ENCODE measurements at regions not wholly inside any gene's neighbourhood (a gene's known extent, or its start where the extent isn't known, plus 50 kb on each side); places are given as distances from the start of the nearest gene placed in this dataset.
"Not testable (repeated sequence)": the region's sequence is repeated elsewhere in the genome, so short reads cannot be mapped to it uniquely, and the experiment has no call there.

- H3K4me3 ChIP-seq; H3K27ac ChIP-seq; ATAC-seq (replicated peaks in 6 of 8); in situ Hi-C loops (cut with MboI; ENCODE audit: low pct_unique_long_range_greater_than_20kb in 2 of 9, low sequenced_read_pairs in 9 of 9, unreplicated experiment in 9 of 9): not testable (repeated sequence)
- peaks cover 12% of the 10 kb centered on the region in 2 donors for H3K4me1 ChIP-seq (replicated peaks in 1 of 2)
- no CpG with 5 or more reads among the region's 41 CpGs for WGBS, 10 experiments
These were observed 65.2 kb upstream of the DHX40 start for GRCh38 chr17:59500086-59500655.

GRCh38 chr17:59501690-59502089 lies 63.7 kb upstream of the DHX40 start:
- Histone ChIP-seq H3K4me1 (replicated peaks in 1 of 2) (peaks cover 12 to 21% of the 10 kb centered on the region in 2 donors), H3K27ac (no peak overlapping the region), H3K4me3 (no peak overlapping the region)
- in situ Hi-C loops (cut with MboI; ENCODE audit: low pct_unique_long_range_greater_than_20kb in 2 of 9, low sequenced_read_pairs in 9 of 9, unreplicated experiment in 9 of 9) = no loop called here
- WGBS, 10 experiments = 0 to 100% (median 82%) methylated on average over 1 of the region's 1 CpG
- no peak for ATAC-seq (replicated peaks in 6 of 8)

GRCh38 chr17:59502800-59503199 lies 62.6 kb upstream of the DHX40 start:
- peak in 1 of 8 experiments; percentile 58 for ATAC-seq (replicated peaks in 6 of 8)
- Histone ChIP-seq H3K4me3 (no peak overlapping the region), H3K27ac (no peak overlapping the region), H3K4me1 (replicated peaks in 1 of 2) (peaks cover 14 to 31% of the 10 kb centered on the region in 2 donors)
- in situ Hi-C loops (cut with MboI; ENCODE audit: low pct_unique_long_range_greater_than_20kb in 2 of 9, low sequenced_read_pairs in 9 of 9, unreplicated experiment in 9 of 9) = no loop called here

- in situ Hi-C loops (cut with MboI; ENCODE audit: low pct_unique_long_range_greater_than_20kb in 2 of 9, low sequenced_read_pairs in 9 of 9, unreplicated experiment in 9 of 9) = no loop called here
- WGBS, 10 experiments = 0 to 100% (median 68%) methylated on average over 1 to 3 of the region's 3 CpGs; no CpG with 5 or more reads in 2 of the 10 experiments
These were observed 61.9 kb upstream of the DHX40 start for GRCh38 chr17:59503500-59503899.

GRCh38 chr17:59504821-59505220 lies 60.6 kb upstream of the DHX40 start:
- Histone ChIP-seq H3K4me3 (no peak overlapping the region), H3K27ac (no peak overlapping the region)
- ATAC-seq (replicated peaks in 6 of 8) = no peak

More at GRCh38 chr17:59503500-59503899, 61.9 kb upstream of the DHX40 start:
- ATAC-seq (replicated peaks in 6 of 8) = no peak
- Histone ChIP-seq H3K4me3 (no peak overlapping the region), H3K4me1 (replicated peaks in 1 of 2) (peaks cover 14 to 31% of the 10 kb centered on the region in 2 donors), H3K27ac (no peak overlapping the region)

GRCh38 chr17:59505610-59506276 lies 59.7 kb upstream of the DHX40 start:
- peaks cover 7 to 23% of the 10 kb centered on the region in 2 donors for H3K4me1 ChIP-seq (replicated peaks in 1 of 2)
- no peak overlapping the region for H3K27ac ChIP-seq
- ATAC-seq (replicated peaks in 6 of 8) = peak in 5 of 8 experiments; percentile 21 to 66 (median 40)
- no peak overlapping the region for H3K4me3 ChIP-seq
- WGBS, 10 experiments = 13 to 93% (median 70%) methylated on average over 1 to 4 of the region's 4 CpGs; no CpG with 5 or more reads in 1 of the 10 experiments
- in situ Hi-C loops (cut with MboI; ENCODE audit: low pct_unique_long_range_greater_than_20kb in 2 of 9, low sequenced_read_pairs in 9 of 9, unreplicated experiment in 9 of 9) = no loop called here

More at GRCh38 chr17:59504821-59505220, 60.6 kb upstream of the DHX40 start:
- in situ Hi-C loops (cut with MboI; ENCODE audit: low pct_unique_long_range_greater_than_20kb in 2 of 9, low sequenced_read_pairs in 9 of 9, unreplicated experiment in 9 of 9) = no loop called here
- H3K4me1 ChIP-seq (replicated peaks in 1 of 2) = peaks cover 7 to 25% of the 10 kb centered on the region in 2 donors
- WGBS, 10 experiments = 69 to 100% (median 90%) methylated on average over 1 to 4 of the region's 4 CpGs; no CpG with 5 or more reads in 5 of the 10 experiments

- Histone ChIP-seq H3K27ac (peak overlapping the region in 1 of 2 donors; percentile 14), H3K4me3 (no peak overlapping the region), H3K4me1 (replicated peaks in 1 of 2) (peaks cover 2 to 19% of the 10 kb centered on the region in 2 donors)
- in situ Hi-C loops (cut with MboI; ENCODE audit: low pct_unique_long_range_greater_than_20kb in 2 of 9, low sequenced_read_pairs in 9 of 9, unreplicated experiment in 9 of 9) = no loop called here
- WGBS, 10 experiments = 0 to 100% (median 79%) methylated on average over 1 to 8 of the region's 9 CpGs
- peak; percentile 73 to 92 (median 90) for ATAC-seq (replicated peaks in 6 of 8)
These were observed 58.3 kb upstream of the DHX40 start for GRCh38 chr17:59506894-59507726.

- H3K4me3 ChIP-seq = no peak overlapping the region
- peaks cover 8 to 23% of the 10 kb centered on the region in 2 donors for H3K4me1 ChIP-seq (replicated peaks in 1 of 2)
- H3K27ac ChIP-seq = no peak overlapping the region
- 60 to 95% (median 85%) methylated on average over 1 to 7 of the region's 7 CpGs; no CpG with 5 or more reads in 2 of the 10 experiments for WGBS, 10 experiments
- in situ Hi-C loops (cut with MboI; ENCODE audit: low pct_unique_long_range_greater_than_20kb in 2 of 9, low sequenced_read_pairs in 9 of 9, unreplicated experiment in 9 of 9) = no loop called here
- no peak for ATAC-seq (replicated peaks in 6 of 8)
These were observed 56.3 kb upstream of the DHX40 start for GRCh38 chr17:59508999-59509625.

GRCh38 chr17:59510611-59511010 lies 54.8 kb upstream of the DHX40 start:
- no peak overlapping the region for H3K4me3 ChIP-seq
- in situ Hi-C loops (cut with MboI; ENCODE audit: low pct_unique_long_range_greater_than_20kb in 2 of 9, low sequenced_read_pairs in 9 of 9, unreplicated experiment in 9 of 9) = no loop called here
- WGBS, 10 experiments = 50 to 100% (median 75%) methylated on average over 1 to 2 of the region's 2 CpGs
- no peak overlapping the region for H3K27ac ChIP-seq
- H3K4me1 ChIP-seq (replicated peaks in 1 of 2) = peaks cover 16 to 30% of the 10 kb centered on the region in 2 donors
- no peak for ATAC-seq (replicated peaks in 6 of 8)

- in situ Hi-C loops (cut with MboI; ENCODE audit: low pct_unique_long_range_greater_than_20kb in 2 of 9, low sequenced_read_pairs in 9 of 9, unreplicated experiment in 9 of 9) = no loop called here
- Histone ChIP-seq H3K27ac (no peak overlapping the region), H3K4me3 (no peak overlapping the region), H3K4me1 (replicated peaks in 1 of 2) (peaks cover 16 to 20% of the 10 kb centered on the region in 2 donors)
- no peak for ATAC-seq (replicated peaks in 6 of 8)
These were observed 53.7 kb upstream of the DHX40 start for GRCh38 chr17:59511726-59512125.

GRCh38 chr17:59512844-59513385 lies 52.5 kb upstream of the DHX40 start:
- no peak for ATAC-seq (replicated peaks in 6 of 8)
- in situ Hi-C loops (cut with MboI; ENCODE audit: low pct_unique_long_range_greater_than_20kb in 2 of 9, low sequenced_read_pairs in 9 of 9, unreplicated experiment in 9 of 9) = no loop called here
- Histone ChIP-seq H3K4me3 (no peak overlapping the region), H3K27ac (no peak overlapping the region), H3K4me1 (replicated peaks in 1 of 2) (peaks cover 10 to 14% of the 10 kb centered on the region in 2 donors)
- WGBS, 10 experiments = 10 to 100% (median 91%) methylated on average over 1 to 5 of the region's 6 CpGs

- WGBS, 10 experiments = 29 to 93% (median 58%) methylated on average over 3 to 7 of the region's 8 CpGs
- in situ Hi-C loops (cut with MboI; ENCODE audit: low pct_unique_long_range_greater_than_20kb in 2 of 9, low sequenced_read_pairs in 9 of 9, unreplicated experiment in 9 of 9) = no loop called here
- ATAC-seq (replicated peaks in 6 of 8) = peak; percentile 86 to 99 (median 94)
These were observed 51.2 kb upstream of the DHX40 start for GRCh38 chr17:59513934-59514841.

More at GRCh38 chr17:59513934-59514841, 51.2 kb upstream of the DHX40 start:
- H3K4me3 ChIP-seq = no peak overlapping the region
- peaks cover 10 to 14% of the 10 kb centered on the region in 2 donors for H3K4me1 ChIP-seq (replicated peaks in 1 of 2)
- peak overlapping the region; percentile 22 to 52 for H3K27ac ChIP-seq

Data from motor neuron (in vitro differentiated cells).